ENCODE measurements at regions not wholly inside any gene's neighbourhood (a gene's known extent, or its start where the extent isn't known, plus 50 kb on each side); places are given as distances from the start of the nearest gene placed in this dataset.
A peak's percentile ranks its signal among the peaks of the same experiment; 100 is the strongest.

- H4K20me1 ChIP-seq (ENCODE audit: insufficient read depth, low read length) = no peaks in the 10 kb centered on the region
- TF ChIP-seq EZH2 (IDR thresholded peaks at IDR 0.05; ENCODE audit: borderline replicate concordance, low read length) (no peak), CTCF (IDR thresholded peaks at IDR 0.05; ENCODE audit: low read length) (no peak)
- no peak overlapping the region for H3K27ac ChIP-seq (ENCODE audit: low read depth, low read length, poor library complexity, severe bottlenecking)
- no peaks in the 10 kb centered on the region for H3K79me2 ChIP-seq (ENCODE audit: insufficient read depth, low read length)
- no peaks in the 10 kb centered on the region for H3K27me3 ChIP-seq (ENCODE audit: insufficient read depth, low read length)
- H3K9me2 ChIP-seq (ENCODE audit: low read depth, low read length) = no peaks in the 10 kb centered on the region
- H3K4me3 ChIP-seq (ENCODE audit: low read depth, low read length, poor library complexity, severe bottlenecking) = no peak overlapping the region
- no peaks in the 10 kb centered on the region for H3K9me3 ChIP-seq (ENCODE audit: low read length)
- no peak overlapping the region for H3K9ac ChIP-seq (ENCODE audit: low read length)
- peaks cover 5% of the 10 kb centered on the region for H3K4me1 ChIP-seq (ENCODE audit: insufficient read depth, low read length, severe bottlenecking)
- no peaks in the 10 kb centered on the region for H3F3A ChIP-seq (ENCODE audit: insufficient read depth, low read length)
- H2AFZ ChIP-seq (ENCODE audit: low read length) = no peak overlapping the region
- no peaks in the 10 kb centered on the region for H3K36me3 ChIP-seq (ENCODE audit: insufficient read depth, low read length)
- H3K4me2 ChIP-seq (ENCODE audit: low read length) = no peak overlapping the region
Observed at GRCh38 chr1:82154219-82154970, 353.7 kb downstream of the ADGRL2 start.

- Histone ChIP-seq H3K36me3 (ENCODE audit: insufficient read depth, low read length) (no peaks in the 10 kb centered on the region), H3K4me3 (ENCODE audit: low read depth, low read length, poor library complexity, severe bottlenecking) (no peak overlapping the region), H2AFZ (ENCODE audit: low read length) (no peak overlapping the region), H3F3A (ENCODE audit: insufficient read depth, low read length) (no peaks in the 10 kb centered on the region), H3K27me3 (ENCODE audit: insufficient read depth, low read length) (no peaks in the 10 kb centered on the region), H3K9me2 (ENCODE audit: low read depth, low read length) (no peaks in the 10 kb centered on the region), H4K20me1 (ENCODE audit: insufficient read depth, low read length) (no peaks in the 10 kb centered on the region), H3K27ac (ENCODE audit: low read depth, low read length, poor library complexity, severe bottlenecking) (no peak overlapping the region), H3K79me2 (ENCODE audit: insufficient read depth, low read length) (no peaks in the 10 kb centered on the region), H3K9ac (ENCODE audit: low read length) (no peak overlapping the region), H3K4me2 (ENCODE audit: low read length) (no peak overlapping the region), H3K9me3 (ENCODE audit: low read length) (no peaks in the 10 kb centered on the region), H3K4me1 (ENCODE audit: insufficient read depth, low read length, severe bottlenecking) (peaks cover 5% of the 10 kb centered on the region)
- no peak for TF ChIP-seq CTCF (IDR thresholded peaks at IDR 0.05; ENCODE audit: low read length)
- TF ChIP-seq EZH2 (IDR thresholded peaks at IDR 0.05; ENCODE audit: borderline replicate concordance, low read length) = no peak
Observed at GRCh38 chr1:82153752-82154151, 353.0 kb downstream of the ADGRL2 start.

- no peaks in the 10 kb centered on the region for H4K20me1 ChIP-seq (ENCODE audit: insufficient read depth, low read length)
- TF ChIP-seq CTCF (IDR thresholded peaks at IDR 0.05; ENCODE audit: low read length) = no peak
- TF ChIP-seq EZH2 (IDR thresholded peaks at IDR 0.05; ENCODE audit: borderline replicate concordance, low read length) = no peak
- no peaks in the 10 kb centered on the region for H3K9me2 ChIP-seq (ENCODE audit: low read depth, low read length)
- no peaks in the 10 kb centered on the region for H3F3A ChIP-seq (ENCODE audit: insufficient read depth, low read length)
- H3K4me3 ChIP-seq (ENCODE audit: low read depth, low read length, poor library complexity, severe bottlenecking) = no peak overlapping the region
- no peaks in the 10 kb centered on the region for H3K27me3 ChIP-seq (ENCODE audit: insufficient read depth, low read length)
- peaks cover 5% of the 10 kb centered on the region for H3K4me1 ChIP-seq (ENCODE audit: insufficient read depth, low read length, severe bottlenecking)
- no peak overlapping the region for H3K9ac ChIP-seq (ENCODE audit: low read length)
- no peaks in the 10 kb centered on the region for H3K9me3 ChIP-seq (ENCODE audit: low read length)
- no peak overlapping the region for H3K4me2 ChIP-seq (ENCODE audit: low read length)
- H3K27ac ChIP-seq (ENCODE audit: low read depth, low read length, poor library complexity, severe bottlenecking) = peak overlapping the region; percentile 49
- H2AFZ ChIP-seq (ENCODE audit: low read length) = no peak overlapping the region
- H3K79me2 ChIP-seq (ENCODE audit: insufficient read depth, low read length) = no peaks in the 10 kb centered on the region
- H3K36me3 ChIP-seq (ENCODE audit: insufficient read depth, low read length) = no peaks in the 10 kb centered on the region
Observed at GRCh38 chr1:82153272-82153629, 352.5 kb downstream of the ADGRL2 start.
